Testis (tissue), 2 donors: ENCODE measurements at regions not wholly inside any gene's neighbourhood (a gene's known extent, or its start where the extent isn't known, plus 50 kb on each side); places are given as distances from the start of the nearest gene placed in this dataset.

Experiments
- POLR2A ChIP-seq: fragments of 450-650 bp; IDR thresholded peaks from one replicate; pipeline ENCODE4 v1.6.1; 2017; ENCODE audit warnings: antibody characterized with exemption, mild to moderate bottlenecking, moderate library complexity
- TF ChIP-seq, protein P1 (sequence below), 3 experiments: fragments of 450-650 bp in 2 of 3; fragments of 200-600 bp in 1 of 3; sonication (generic) in 1 of 3; IDR thresholded peaks; one replicate each; pipeline ENCODE4 v1.5.1; 2016 to 2019; ENCODE audit warnings: antibody characterized with exemption in 3 of 3, mild to moderate bottlenecking in 2 of 3, moderate library complexity in 1 of 3

DNA sequence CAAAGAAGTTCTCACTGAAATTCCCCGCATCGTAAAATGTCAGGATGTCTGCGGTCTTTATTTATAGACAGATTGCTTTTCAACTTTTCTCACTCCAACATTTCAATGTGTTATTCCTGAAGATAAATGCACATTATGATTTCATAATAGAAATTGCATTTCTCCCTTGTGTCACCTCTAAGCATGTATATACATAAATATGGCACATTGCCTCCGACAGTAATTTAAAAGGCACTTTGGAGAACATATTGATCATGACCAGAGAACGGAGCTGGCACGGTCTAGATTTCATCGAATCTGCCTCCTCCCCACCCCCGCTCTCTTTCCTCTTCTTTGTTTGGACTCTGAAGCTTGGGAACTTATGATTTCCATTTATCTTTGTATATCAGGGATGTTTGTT lies 54.9 kb upstream of the IGSF21 start:
- TF ChIP-seq, protein P1, sequence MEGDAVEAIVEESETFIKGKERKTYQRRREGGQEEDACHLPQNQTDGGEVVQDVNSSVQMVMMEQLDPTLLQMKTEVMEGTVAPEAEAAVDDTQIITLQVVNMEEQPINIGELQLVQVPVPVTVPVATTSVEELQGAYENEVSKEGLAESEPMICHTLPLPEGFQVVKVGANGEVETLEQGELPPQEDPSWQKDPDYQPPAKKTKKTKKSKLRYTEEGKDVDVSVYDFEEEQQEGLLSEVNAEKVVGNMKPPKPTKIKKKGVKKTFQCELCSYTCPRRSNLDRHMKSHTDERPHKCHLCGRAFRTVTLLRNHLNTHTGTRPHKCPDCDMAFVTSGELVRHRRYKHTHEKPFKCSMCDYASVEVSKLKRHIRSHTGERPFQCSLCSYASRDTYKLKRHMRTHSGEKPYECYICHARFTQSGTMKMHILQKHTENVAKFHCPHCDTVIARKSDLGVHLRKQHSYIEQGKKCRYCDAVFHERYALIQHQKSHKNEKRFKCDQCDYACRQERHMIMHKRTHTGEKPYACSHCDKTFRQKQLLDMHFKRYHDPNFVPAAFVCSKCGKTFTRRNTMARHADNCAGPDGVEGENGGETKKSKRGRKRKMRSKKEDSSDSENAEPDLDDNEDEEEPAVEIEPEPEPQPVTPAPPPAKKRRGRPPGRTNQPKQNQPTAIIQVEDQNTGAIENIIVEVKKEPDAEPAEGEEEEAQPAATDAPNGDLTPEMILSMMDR (IDR thresholded peaks at IDR 0.05): no peak
- no peak for TF ChIP-seq POLR2A
